Endothelial cell of umbilical vein (primary cell): ENCODE measurements at regions not wholly inside any gene's neighbourhood (a gene's known extent, or its start where the extent isn't known, plus 50 kb on each side); places are given as distances from the start of the nearest gene placed in this dataset.
A peak's percentile ranks its signal among the peaks of the same experiment; 100 is the strongest.

ENCODE experiments used
- BruUV-seq: library from RNA; stranded (reverse); fragments of 400-500 nt; replicated peaks from 2 replicates; lab custom pipeline; 2021; lab: Mats Ljungman, UMichigan
- CTCF ChIA-PET: fragments of 300-600, 350-600 bp; sonication (Branson Sonifier 250); formaldehyde crosslinking; loops from one replicate; lab custom pipeline; 2021; ENCODE audit warnings: antibody characterized with exemption, inconsistent platforms; lab: Charles Lee
- POLR2A ChIA-PET: fragments of 300-600, 350-600 bp; sonication (Branson Sonifier 250); formaldehyde crosslinking; loops from one replicate; lab custom pipeline; 2021; ENCODE audit warnings: antibody characterized with exemption, inconsistent platforms; lab: Charles Lee
- DNase-seq: peaks from one replicate; pipeline ENCODE4 v3.0.0-alpha.2; 2011; ENCODE audit warnings: low read depth, low spot score
- FAIRE-seq: peaks from 2 replicates; lab custom pipeline; 2011; peaks lifted over from hg19 to GRCh38; lab: Jason Lieb, UNC
- H2AFZ ChIP-seq: 2 replicates; pipeline ENCODE4 v1.6.0; 2012; ENCODE audit warnings: low read depth, low read length, control low read depth, inconsistent platforms
- H3K27ac ChIP-seq: 2 replicates; pipeline ENCODE4 v1.5.1; 2011; ENCODE audit warnings: low read depth, mild to moderate bottlenecking, control low read depth, low read length, moderate library complexity; ENCODE audit not compliant: insufficient read depth
- H3K27me3 ChIP-seq, 2 experiments: 2 replicates each; pipeline versions ENCODE4 v1.6.0 to v1.6.1; 2011; ENCODE audit warnings: low read length in 2 of 2, mixed read lengths in 1 of 2; ENCODE audit not compliant: control insufficient read depth in 2 of 2, insufficient read depth in 2 of 2
- H3K36me3 ChIP-seq, 2 experiments: 2 replicates in 1 of 2; 3 replicates in 1 of 2; pipeline ENCODE4 v1.5.1; 2011; ENCODE audit warnings: low read length in 2 of 2, mild to moderate bottlenecking in 1 of 2, moderate library complexity in 1 of 2; ENCODE audit not compliant: control insufficient read depth in 2 of 2, insufficient read depth in 2 of 2; ENCODE audit errors: extremely low read depth in 1 of 2
- H3K4me1 ChIP-seq: 3 replicates; pipeline ENCODE4 v1.5.1; 2011; ENCODE audit warnings: mild to moderate bottlenecking, low read length; ENCODE audit not compliant: control insufficient read depth, insufficient read depth; ENCODE audit errors: extremely low read depth
- H3K4me2 ChIP-seq: 2 replicates; pipeline ENCODE4 v1.6.1; 2011; ENCODE audit warnings: low read length, control low read depth, mixed read lengths; ENCODE audit not compliant: insufficient read depth
- H3K4me3 ChIP-seq, 3 experiments: fragments of 200-600 bp in 1 of 3; sonication (generic), shearing (Covaris generic) in 1 of 3; replicated peaks in 1 of 3; 2 replicates each; pipeline ENCODE4 v1.5.1; 2011 to 2016; ENCODE audit warnings: control low read depth in 3 of 3, low read length in 3 of 3, mild to moderate bottlenecking in 2 of 3, inconsistent platforms in 1 of 3, low read depth in 1 of 3, moderate library complexity in 1 of 3; ENCODE audit not compliant: insufficient read depth in 1 of 3
- H3K79me2 ChIP-seq: 2 replicates; pipeline ENCODE4 v1.6.0; 2012; ENCODE audit warnings: low read length, inconsistent platforms; ENCODE audit not compliant: control insufficient read depth, insufficient read depth
- H3K9ac ChIP-seq: replicated peaks from 2 replicates; pipeline ENCODE3; 2011; ENCODE audit warnings: low read length, control low read depth; ENCODE audit not compliant: insufficient read depth; ENCODE audit errors: extremely low read depth
- H3K9me1 ChIP-seq: replicated peaks from 3 replicates; pipeline ENCODE4 v1.6.0; 2011; ENCODE audit warnings: mild to moderate bottlenecking, low read length; ENCODE audit not compliant: control insufficient read depth, insufficient read depth; ENCODE audit errors: extremely low read depth
- H3K9me3 ChIP-seq: replicated peaks from 2 replicates; pipeline ENCODE4 v1.5.1; 2012; ENCODE audit warnings: low read length, inconsistent platforms; ENCODE audit not compliant: control insufficient read depth, insufficient read depth
- H4K20me1 ChIP-seq: replicated peaks from 2 replicates; pipeline ENCODE3; 2011; ENCODE audit warnings: mild to moderate bottlenecking, low read length; ENCODE audit not compliant: control insufficient read depth, insufficient read depth; ENCODE audit errors: extremely low read depth
- CTCF ChIP-seq, 2 donors: IDR thresholded peaks; 1 replicate in 1 of 2; 2 replicates in 1 of 2; pipeline ENCODE4 v1.5.1; 2011; ENCODE audit warnings: low read length in 2 of 2, mild to moderate bottlenecking in 2 of 2, moderate library complexity in 2 of 2, control low read depth in 1 of 2, inconsistent platforms in 1 of 2, low read depth in 1 of 2; ENCODE audit not compliant: insufficient read depth in 1 of 2; ENCODE audit errors: extremely low read depth in 1 of 2
- EZH2 ChIP-seq: IDR thresholded peaks from 2 replicates; pipeline ENCODE4 v1.6.1; 2012; ENCODE audit warnings: borderline replicate concordance, low read depth, mild to moderate bottlenecking, moderate library complexity, low read length, inconsistent platforms; ENCODE audit not compliant: severe bottlenecking
- FOS ChIP-seq: IDR thresholded peaks from 2 replicates; pipeline ENCODE4 v1.6.1; 2011; ENCODE audit warnings: mild to moderate bottlenecking, low read length, moderate library complexity, borderline replicate concordance; ENCODE audit not compliant: insufficient read depth
- GATA2 ChIP-seq: IDR thresholded peaks from 2 replicates; pipeline ENCODE4 v1.7.0; 2011; ENCODE audit warnings: low read depth, mild to moderate bottlenecking, moderate library complexity, mixed read lengths, low read length; ENCODE audit not compliant: insufficient read length, insufficient read depth
- JUN ChIP-seq: IDR thresholded peaks from 2 replicates; pipeline ENCODE4 v1.6.1; 2011; ENCODE audit warnings: borderline replicate concordance, low read depth; ENCODE audit not compliant: insufficient read length, insufficient read depth
- MAX ChIP-seq: IDR thresholded peaks from 2 replicates; pipeline ENCODE4 v1.6.1; 2011; ENCODE audit not compliant: insufficient read depth, insufficient read length
- MYC ChIP-seq: IDR thresholded peaks from one replicate; pipeline ENCODE4 v1.6.1; 2011; ENCODE audit warnings: mild to moderate bottlenecking, low read depth, low read length
- POLR2A ChIP-seq: IDR thresholded peaks from 2 replicates; pipeline ENCODE4 v1.6.1; 2012; ENCODE audit warnings: low read depth, mild to moderate bottlenecking, control low read depth, low read length
- POLR2AphosphoS5 ChIP-seq: IDR thresholded peaks from 2 replicates; pipeline ENCODE4 v1.6.1; 2012; ENCODE audit warnings: low read depth, mild to moderate bottlenecking, control low read depth, low read length, moderate library complexity; ENCODE audit not compliant: insufficient read depth
- dilution Hi-C: fragments of 300-500 bp; cut with MboI; formaldehyde crosslinking; loops from one replicate; pipeline ENCODE4 v1.15.0; 2019; ENCODE audit warnings: low sequenced_read_pairs; ENCODE audit not compliant: extremely low pct_ligation_motif_present
- intact Hi-C: fragments of 100-400 bp; cut with micrococcal nuclease; formaldehyde crosslinking; loops from one replicate; pipeline ENCODE4 v1.10.0; 2022

GRCh38 chr3:115351193-115351592, 204.1 kb upstream of the ZBTB20 start:
- H3K9ac ChIP-seq, result no peak overlapping the region
- POLR2A ChIA-PET, result no interaction called here
- H2AFZ ChIP-seq, result no peak overlapping the region
- no peak for FAIRE-seq
- H3K4me3 ChIP-seq, result no peak overlapping the region
- dilution Hi-C loops (no loop called here), intact Hi-C loops (no loop called here)
- H3K4me2 ChIP-seq, result peak overlapping the region; percentile 48
- no peaks in the 10 kb centered on the region for H3K79me2 ChIP-seq
- no peaks in the 10 kb centered on the region for H3K27me3 ChIP-seq
- no peaks in the 10 kb centered on the region for H3K9me1 ChIP-seq
- peak; percentile 6 for DNase-seq
- BruUV-seq, result no TSS peak
- peaks cover 26% of the 10 kb centered on the region for H3K4me1 ChIP-seq
- H3K36me3 ChIP-seq, result no peaks in the 10 kb centered on the region
- CTCF ChIA-PET, result interaction anchor here (1.4 kb wide), 1 partner anchor 433 kb away, joined by 4 read pairs; no protein-coding TSS in a partner anchor
- no peaks in the 10 kb centered on the region for H4K20me1 ChIP-seq
- no peaks in the 10 kb centered on the region for H3K9me3 ChIP-seq
- TF ChIP-seq EZH2 (no peak), MYC (no peak), POLR2AphosphoS5 (no peak), JUN (no peak), GATA2 (no peak), MAX (no peak)
- no peak overlapping the region for H3K27ac ChIP-seq

GRCh38 chr3:115354010-115354409, 206.9 kb upstream of the ZBTB20 start:
- no peak overlapping the region for H3K4me2 ChIP-seq
- H3K9me1 ChIP-seq, result no peaks in the 10 kb centered on the region
- no peaks in the 10 kb centered on the region for H3K79me2 ChIP-seq
- no peak overlapping the region for H3K9ac ChIP-seq
- FAIRE-seq (no peak), DNase-seq (no peak)
- H3K4me3 ChIP-seq, result no peak overlapping the region
- H3K27me3 ChIP-seq, result no peaks in the 10 kb centered on the region
- no peaks in the 10 kb centered on the region for H4K20me1 ChIP-seq
- no peak for TF ChIP-seq GATA2
- TF ChIP-seq POLR2A, result no peak
- no peak for TF ChIP-seq JUN
- no peak for TF ChIP-seq MAX
- TF ChIP-seq MYC, result no peak
- TF ChIP-seq EZH2, result no peak
- no peak for TF ChIP-seq CTCF (IDR thresholded peaks at IDR 0.05; ENCODE audit: extremely low read depth in 1 of 2, insufficient read depth in 1 of 2, low read depth in 1 of 2, low read length in 2 of 2)
- TF ChIP-seq FOS, result no peak
- no peak for TF ChIP-seq POLR2AphosphoS5
- intact Hi-C loops (no loop called here), dilution Hi-C loops (no loop called here)
- CTCF ChIA-PET, result no interaction called here
- no TSS peak for BruUV-seq
- POLR2A ChIA-PET, result no interaction called here
- H3K4me1 ChIP-seq, result peaks cover 11% of the 10 kb centered on the region
- no peak overlapping the region for H2AFZ ChIP-seq
- no peaks in the 10 kb centered on the region for H3K36me3 ChIP-seq
- H3K9me3 ChIP-seq, result no peaks in the 10 kb centered on the region
- H3K27ac ChIP-seq, result no peak overlapping the region
